CD4-positive, alpha-beta T cell (primary cell): ENCODE measurements at regions not wholly inside any gene's neighbourhood (a gene's known extent, or its start where the extent isn't known, plus 50 kb on each side); places are given as distances from the start of the nearest gene placed in this dataset.

Experiments used
- ATAC-seq: fragments of 200-7000 bp; cut with Tn5 transposase; one replicate; pipeline ENCODE4 v1.10.0; 2022; ENCODE audit warnings: mild to moderate bottlenecking; ENCODE audit not compliant: poor library complexity
- CTCF ChIA-PET: fragments of 350-600 bp; sonication (Branson Sonifier 250); formaldehyde crosslinking; loops from one replicate; lab custom pipeline; 2021; ENCODE audit warnings: antibody characterized with exemption, inconsistent platforms; lab: Charles Lee
- POLR2A ChIA-PET: fragments of 350-600 bp; sonication (Branson Sonifier 250); formaldehyde crosslinking; loops from one replicate; lab custom pipeline; 2021; ENCODE audit warnings: antibody characterized with exemption, inconsistent platforms; lab: Charles Lee
- DNase-seq, 14 experiments: peaks; one replicate each; pipeline ENCODE4 v3.0.0-alpha.2; 2013 to 2020; ENCODE audit warnings: mixed read lengths in 2 of 14
- H3K27ac ChIP-seq, 2 donors: one replicate each; pipeline versions ENCODE4 v1.5.1 to v1.7.0; 2013; ENCODE audit warnings: low read length in 2 of 2, low read depth in 1 of 2, mild to moderate bottlenecking in 1 of 2
- H3K27me3 ChIP-seq, 2 experiments: 1 replicate in 1 of 2; 2 replicates in 1 of 2; pipeline versions ENCODE4 v1.6.1 to v1.7.0; 2013; ENCODE audit warnings: low read length in 2 of 2, control low read depth in 1 of 2, mild to moderate bottlenecking in 1 of 2, moderate library complexity in 1 of 2; ENCODE audit not compliant: insufficient read depth in 2 of 2, control insufficient read depth in 1 of 2
- H3K36me3 ChIP-seq: one replicate; pipeline ENCODE4 v1.6.1; 2013; ENCODE audit warnings: low read length, control low read depth; ENCODE audit not compliant: insufficient read depth
- H3K4me1 ChIP-seq: one replicate; pipeline ENCODE4 v1.6.1; 2013; ENCODE audit warnings: low read length, control low read depth; ENCODE audit not compliant: insufficient read depth
- H3K4me3 ChIP-seq: one replicate; pipeline ENCODE4 v1.5.1; 2013; ENCODE audit warnings: mild to moderate bottlenecking, low read length, moderate library complexity
- H3K9me3 ChIP-seq, 2 experiments: 1 replicate in 1 of 2; 2 replicates in 1 of 2; pipeline versions ENCODE4 v1.6.1 to v1.7.0; 2013; ENCODE audit warnings: low read length in 2 of 2, mild to moderate bottlenecking in 2 of 2, control low read depth in 1 of 2, moderate library complexity in 1 of 2; ENCODE audit not compliant: control insufficient read depth in 1 of 2, insufficient read depth in 1 of 2
- H3K27ac Mint-ChIP-seq: one replicate; pipeline ENCODE4 v1.8.0; 2020; ENCODE audit warnings: mixed read lengths
- H3K27me3 Mint-ChIP-seq: one replicate; pipeline ENCODE4 v1.8.0; 2021; ENCODE audit warnings: mixed read lengths
- H3K36me3 Mint-ChIP-seq: one replicate; pipeline ENCODE4 v1.8.0; 2021; ENCODE audit warnings: low read depth, mixed read lengths
- H3K4me1 Mint-ChIP-seq: one replicate; pipeline ENCODE4 v1.8.0; 2021; ENCODE audit warnings: low read depth, mixed read lengths
- H3K4me3 Mint-ChIP-seq: one replicate; pipeline ENCODE4 v1.8.0; 2020; ENCODE audit warnings: mild to moderate bottlenecking, mixed read lengths
- H3K9me3 Mint-ChIP-seq: one replicate; pipeline ENCODE4 v1.8.0; 2020; ENCODE audit warnings: mixed read lengths
- CTCF ChIP-seq: fragments of 200-600 bp; IDR thresholded peaks from one replicate; pipeline ENCODE4 v1.8.0; 2022; ENCODE audit warnings: antibody characterized with exemption, mild to moderate bottlenecking
- intact Hi-C, 2 experiments: fragments of 100-400 bp; cut with DNase I in 1 of 2; cut with micrococcal nuclease in 1 of 2; formaldehyde crosslinking; loops; one replicate each; pipeline versions ENCODE4 v1.15.1 to v1.9.0; 2023 to 2025; cut with DNase I, micrococcal nuclease

- intact Hi-C loops = no loop called here
- Mint-ChIP-seq H3K36me3 (no peaks in the 10 kb centered on the region), H3K9me3 (peaks cover 8% of the 10 kb centered on the region), H3K4me3 (no peak overlapping the region), H3K27me3 (no peaks in the 10 kb centered on the region), H3K27ac (no peak overlapping the region), H3K4me1 (no peaks in the 10 kb centered on the region)
- DNase-seq (no peak), ATAC-seq (no peak)
- no peaks in the 10 kb centered on the region for H3K36me3 ChIP-seq
- H3K4me1 ChIP-seq = no peaks in the 10 kb centered on the region
- no peak overlapping the region for H3K4me3 ChIP-seq
- no peaks in the 10 kb centered on the region for H3K27me3 ChIP-seq
- no peak overlapping the region for H3K27ac ChIP-seq
- ChIA-PET CTCF (no interaction called here), POLR2A (no interaction called here)
- H3K9me3 ChIP-seq = no peaks in the 10 kb centered on the region
- no peak for TF ChIP-seq CTCF
Observed at GRCh38 chr6:115613488-115613887, 447.2 kb downstream of the FRK start.

- no peaks in the 10 kb centered on the region for H3K36me3 Mint-ChIP-seq
- no peaks in the 10 kb centered on the region for H3K4me1 ChIP-seq
- intact Hi-C loops = no loop called here
- peaks cover 8% of the 10 kb centered on the region for H3K9me3 Mint-ChIP-seq
- H3K27me3 ChIP-seq = no peaks in the 10 kb centered on the region
- ChIA-PET POLR2A (no interaction called here), CTCF (no interaction called here)
- no peaks in the 10 kb centered on the region for H3K4me1 Mint-ChIP-seq
- DNase-seq (no peak), ATAC-seq (no peak)
- H3K9me3 ChIP-seq = no peaks in the 10 kb centered on the region
- H3K27ac ChIP-seq = no peak overlapping the region
- H3K36me3 ChIP-seq = no peaks in the 10 kb centered on the region
- no peak overlapping the region for H3K4me3 ChIP-seq
- no peak overlapping the region for H3K27ac Mint-ChIP-seq
- TF ChIP-seq CTCF = no peak
- no peaks in the 10 kb centered on the region for H3K27me3 Mint-ChIP-seq
- no peak overlapping the region for H3K4me3 Mint-ChIP-seq
Observed at GRCh38 chr6:115612796-115613479, 447.8 kb downstream of the FRK start.

- peaks cover 9% of the 10 kb centered on the region for H3K9me3 Mint-ChIP-seq
- CTCF ChIA-PET = no interaction called here
- POLR2A ChIA-PET = no interaction called here
- DNase-seq (no peak), ATAC-seq (no peak)
- TF ChIP-seq CTCF = no peak
- no peaks in the 10 kb centered on the region for H3K27me3 Mint-ChIP-seq
- H3K27ac Mint-ChIP-seq = no peak overlapping the region
- Histone ChIP-seq H3K27me3 (no peaks in the 10 kb centered on the region), H3K4me3 (no peak overlapping the region), H3K36me3 (no peaks in the 10 kb centered on the region), H3K9me3 (no peaks in the 10 kb centered on the region), H3K27ac (no peak overlapping the region), H3K4me1 (no peaks in the 10 kb centered on the region)
- H3K4me1 Mint-ChIP-seq = no peaks in the 10 kb centered on the region
- no peaks in the 10 kb centered on the region for H3K36me3 Mint-ChIP-seq
- intact Hi-C loops = no loop called here
- H3K4me3 Mint-ChIP-seq = no peak overlapping the region
Observed at GRCh38 chr6:115612216-115612615, 448.5 kb downstream of the FRK start.
